RWPE2 (cell line): ENCODE measurements at regions not wholly inside any gene's neighbourhood (a gene's known extent, or its start where the extent isn't known, plus 50 kb on each side); places are given as distances from the start of the nearest gene placed in this dataset.

Experiments used
- ATAC-seq: fragments of 200-7000 bp; cut with Tn5 transposase; 3 replicates; pipeline ENCODE4 v1.9.1; 2021; ENCODE audit warnings: low read depth
- DNase-seq: peaks from one replicate; pipeline ENCODE4 v3.0.0-alpha.2; 2020; ENCODE audit warnings: low spot score
- H3K27ac ChIP-seq: fragments of 450-650 bp; 2 replicates; pipeline ENCODE4 v1.5.1; 2017; ENCODE audit warnings: mild to moderate bottlenecking; ENCODE audit not compliant: poor library complexity, severe bottlenecking
- H3K27me3 ChIP-seq: fragments of 250-450 bp; sonication (Bioruptor Pico); 2 replicates; pipeline ENCODE4 v1.5.1; 2021; ENCODE audit warnings: mild to moderate bottlenecking, moderate library complexity; ENCODE audit not compliant: insufficient read depth, poor library complexity, severe bottlenecking
- H3K36me3 ChIP-seq: fragments of 250-450 bp; sonication (Bioruptor Pico); 2 replicates; pipeline ENCODE4 v1.5.1; 2020; ENCODE audit warnings: low read depth, mild to moderate bottlenecking, moderate library complexity
- H3K4me1 ChIP-seq: fragments of 250-450 bp; sonication (Bioruptor Pico); 2 replicates; pipeline ENCODE4 v1.5.1; 2021; ENCODE audit warnings: mild to moderate bottlenecking, moderate library complexity; ENCODE audit not compliant: insufficient read depth, poor library complexity, severe bottlenecking
- H3K4me3 ChIP-seq: fragments of 250-450 bp; sonication (Bioruptor Pico); 2 replicates; pipeline ENCODE4 v1.5.1; 2021; ENCODE audit warnings: mild to moderate bottlenecking, moderate library complexity; ENCODE audit not compliant: severe bottlenecking
- H3K9me3 ChIP-seq: fragments of 250-450 bp; sonication (Bioruptor Pico); 2 replicates; pipeline ENCODE4 v1.5.1; 2021; ENCODE audit warnings: mild to moderate bottlenecking, moderate library complexity; ENCODE audit not compliant: severe bottlenecking
- TF ChIP-seq, protein P1 (sequence below): fragments of 450-650 bp; IDR thresholded peaks from one replicate; pipeline ENCODE4 v1.5.1; 2017; ENCODE audit warnings: mild to moderate bottlenecking, moderate library complexity; ENCODE audit not compliant: poor library complexity, severe bottlenecking

GRCh38 chr21:26297851-26298250 lies 127.3 kb upstream of the APP start:
- H3K36me3 ChIP-seq = no peaks in the 10 kb centered on the region
- H3K9me3 ChIP-seq = peaks cover 4% of the 10 kb centered on the region
- DNase-seq (no peak), ATAC-seq (no peak)
- TF ChIP-seq, protein P1, sequence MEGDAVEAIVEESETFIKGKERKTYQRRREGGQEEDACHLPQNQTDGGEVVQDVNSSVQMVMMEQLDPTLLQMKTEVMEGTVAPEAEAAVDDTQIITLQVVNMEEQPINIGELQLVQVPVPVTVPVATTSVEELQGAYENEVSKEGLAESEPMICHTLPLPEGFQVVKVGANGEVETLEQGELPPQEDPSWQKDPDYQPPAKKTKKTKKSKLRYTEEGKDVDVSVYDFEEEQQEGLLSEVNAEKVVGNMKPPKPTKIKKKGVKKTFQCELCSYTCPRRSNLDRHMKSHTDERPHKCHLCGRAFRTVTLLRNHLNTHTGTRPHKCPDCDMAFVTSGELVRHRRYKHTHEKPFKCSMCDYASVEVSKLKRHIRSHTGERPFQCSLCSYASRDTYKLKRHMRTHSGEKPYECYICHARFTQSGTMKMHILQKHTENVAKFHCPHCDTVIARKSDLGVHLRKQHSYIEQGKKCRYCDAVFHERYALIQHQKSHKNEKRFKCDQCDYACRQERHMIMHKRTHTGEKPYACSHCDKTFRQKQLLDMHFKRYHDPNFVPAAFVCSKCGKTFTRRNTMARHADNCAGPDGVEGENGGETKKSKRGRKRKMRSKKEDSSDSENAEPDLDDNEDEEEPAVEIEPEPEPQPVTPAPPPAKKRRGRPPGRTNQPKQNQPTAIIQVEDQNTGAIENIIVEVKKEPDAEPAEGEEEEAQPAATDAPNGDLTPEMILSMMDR = no peak
- H3K4me3 ChIP-seq = no peak overlapping the region
- H3K27ac ChIP-seq = no peak overlapping the region
- no peaks in the 10 kb centered on the region for H3K27me3 ChIP-seq
- no peaks in the 10 kb centered on the region for H3K4me1 ChIP-seq

- ATAC-seq (no peak), DNase-seq (no peak)
- peaks cover 4% of the 10 kb centered on the region for H3K9me3 ChIP-seq
- H3K27ac ChIP-seq = no peak overlapping the region
- H3K4me3 ChIP-seq = no peak overlapping the region
- H3K4me1 ChIP-seq = no peaks in the 10 kb centered on the region
- no peaks in the 10 kb centered on the region for H3K36me3 ChIP-seq
- TF ChIP-seq, protein P1 = no peak
- no peaks in the 10 kb centered on the region for H3K27me3 ChIP-seq
Measured at GRCh38 chr21:26293141-26293946, 122.8 kb upstream of the APP start.

DNA sequence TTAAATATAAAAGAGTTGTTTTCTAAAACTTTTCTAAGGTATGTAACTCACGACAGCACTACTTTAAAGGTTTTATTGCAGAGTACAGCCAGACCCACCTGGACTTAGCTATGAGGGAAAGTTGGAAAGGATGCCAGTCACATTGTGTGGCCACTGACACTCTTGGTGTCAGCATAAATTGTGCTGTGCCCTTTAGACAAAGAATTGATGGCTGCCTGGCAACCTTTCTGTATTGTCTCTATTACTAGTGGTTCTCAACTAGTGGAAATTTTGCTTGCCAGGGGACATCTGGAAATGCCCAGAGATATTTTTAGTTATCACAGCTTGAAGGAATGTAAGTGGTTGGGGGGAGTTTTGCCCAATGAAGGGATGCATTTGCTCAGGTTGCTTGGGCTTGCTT lies 117.5 kb upstream of the APP start:
- no peaks in the 10 kb centered on the region for H3K27me3 ChIP-seq
- H3K9me3 ChIP-seq = no peaks in the 10 kb centered on the region
- H3K4me3 ChIP-seq = no peak overlapping the region
- no peak overlapping the region for H3K27ac ChIP-seq
- H3K36me3 ChIP-seq = no peaks in the 10 kb centered on the region
- no peaks in the 10 kb centered on the region for H3K4me1 ChIP-seq
- TF ChIP-seq, protein P1 = no peak
- ATAC-seq (no peak), DNase-seq (no peak)

GRCh38 chr21:26284531-26284930 lies 114.0 kb upstream of the APP start:
- Histone ChIP-seq H3K4me3 (no peak overlapping the region), H3K9me3 (no peaks in the 10 kb centered on the region), H3K4me1 (no peaks in the 10 kb centered on the region), H3K36me3 (no peaks in the 10 kb centered on the region), H3K27ac (no peak overlapping the region), H3K27me3 (no peaks in the 10 kb centered on the region)
- ATAC-seq (no peak), DNase-seq (no peak)
- TF ChIP-seq, protein P1 = no peak

DNA sequence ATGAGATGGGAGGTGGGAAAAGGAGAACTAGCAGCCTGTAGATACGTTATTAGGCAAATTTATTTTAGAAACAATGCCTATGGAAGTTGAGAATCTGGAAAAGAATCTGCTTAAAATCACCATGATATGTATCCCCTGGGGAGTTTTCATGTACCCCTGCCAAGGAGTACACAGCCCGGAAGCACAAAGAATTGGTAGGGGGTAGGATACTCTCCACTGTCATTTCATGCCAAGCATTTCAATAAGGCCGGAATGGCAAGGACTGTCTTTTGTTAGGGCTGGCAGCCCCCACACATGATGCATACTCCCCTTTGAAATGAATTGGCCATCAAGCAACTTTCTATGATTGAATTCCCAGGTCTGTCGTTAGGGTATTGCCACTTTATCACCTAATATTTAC lies 111.5 kb upstream of the APP start:
- no peak overlapping the region for H3K4me3 ChIP-seq
- TF ChIP-seq, protein P1 = no peak

More for the DNA sequence above, 111.5 kb upstream of the APP start:
- ATAC-seq (no peak), DNase-seq (no peak)
- no peaks in the 10 kb centered on the region for H3K36me3 ChIP-seq
- H3K9me3 ChIP-seq = no peaks in the 10 kb centered on the region
- H3K27ac ChIP-seq = no peak overlapping the region
- no peaks in the 10 kb centered on the region for H3K27me3 ChIP-seq
- no peaks in the 10 kb centered on the region for H3K4me1 ChIP-seq
